BJ (cell line): ENCODE measurements at regions not wholly inside any gene's neighbourhood (a gene's known extent, or its start where the extent isn't known, plus 50 kb on each side); places are given as distances from the start of the nearest gene placed in this dataset.

ENCODE experiments used
- CTCF ChIA-PET: fragments of 350-600 bp; formaldehyde crosslinking; extraction: SDS; loops from one replicate; lab custom pipeline; 2021; ENCODE audit warnings: antibody characterized with exemption, inconsistent platforms; lab: Yijun Ruan, JAX
- POLR2A ChIA-PET: fragments of 300-600 bp; sonication (Branson Sonifier 250); formaldehyde crosslinking; extraction: SDS; loops from one replicate; lab custom pipeline; 2021; ENCODE audit warnings: antibody characterized with exemption; lab: Charles Lee
- DNase-seq: peaks from one replicate; pipeline ENCODE4 v3.0.0-alpha.2; 2011; ENCODE audit warnings: low read depth
- H3K27me3 ChIP-seq: 2 replicates; pipeline ENCODE4 v1.6.0; 2011; ENCODE audit warnings: low read length; ENCODE audit not compliant: control insufficient read depth, insufficient read depth
- H3K36me3 ChIP-seq: 2 replicates; pipeline ENCODE4 v1.5.1; 2011; ENCODE audit warnings: low read length; ENCODE audit not compliant: control insufficient read depth, insufficient read depth
- H3K4me3 ChIP-seq: 2 replicates; pipeline ENCODE4 v1.5.1; 2011; ENCODE audit warnings: low read depth, mild to moderate bottlenecking, control low read depth, low read length
- TF ChIP-seq, protein P1 (sequence below): IDR thresholded peaks from 2 replicates; pipeline ENCODE4 v1.5.1; 2011; ENCODE audit warnings: low read depth, mild to moderate bottlenecking, control low read depth, inconsistent platforms, low read length, moderate library complexity; ENCODE audit not compliant: insufficient read depth

DNA sequence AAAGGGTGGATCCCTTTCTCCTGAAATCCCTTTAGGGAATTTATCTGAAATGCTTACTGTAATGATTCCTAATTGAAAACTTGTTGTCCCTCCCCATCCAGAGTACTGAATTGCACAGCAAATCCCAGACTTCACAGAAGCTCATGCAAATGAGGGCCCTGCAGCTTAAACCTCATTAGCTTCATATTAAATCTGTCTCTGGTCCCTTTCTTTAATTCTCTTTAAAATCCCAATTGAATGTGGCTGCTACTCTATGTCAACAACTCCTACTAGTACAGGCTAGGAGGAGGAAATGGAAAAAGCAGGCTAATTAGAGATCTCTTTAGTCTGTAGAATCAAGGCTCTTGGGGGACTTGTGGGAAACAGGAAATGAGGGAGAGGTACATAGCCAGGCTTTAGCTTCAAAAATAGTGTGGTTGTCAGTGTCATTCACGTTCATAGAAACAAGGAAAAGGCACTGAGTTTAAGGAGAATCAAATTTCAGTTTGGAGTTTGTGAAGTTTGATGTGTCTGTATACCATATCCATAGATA lies 191.3 kb upstream of the PRDM9 start:
- H3K27me3 ChIP-seq, result no peaks in the 10 kb centered on the region
- no peak for DNase-seq
- CTCF ChIA-PET, result no interaction called here
- POLR2A ChIA-PET, result no interaction called here
- no peaks in the 10 kb centered on the region for H3K36me3 ChIP-seq
- H3K4me3 ChIP-seq, result no peak overlapping the region
- TF ChIP-seq, protein P1, sequence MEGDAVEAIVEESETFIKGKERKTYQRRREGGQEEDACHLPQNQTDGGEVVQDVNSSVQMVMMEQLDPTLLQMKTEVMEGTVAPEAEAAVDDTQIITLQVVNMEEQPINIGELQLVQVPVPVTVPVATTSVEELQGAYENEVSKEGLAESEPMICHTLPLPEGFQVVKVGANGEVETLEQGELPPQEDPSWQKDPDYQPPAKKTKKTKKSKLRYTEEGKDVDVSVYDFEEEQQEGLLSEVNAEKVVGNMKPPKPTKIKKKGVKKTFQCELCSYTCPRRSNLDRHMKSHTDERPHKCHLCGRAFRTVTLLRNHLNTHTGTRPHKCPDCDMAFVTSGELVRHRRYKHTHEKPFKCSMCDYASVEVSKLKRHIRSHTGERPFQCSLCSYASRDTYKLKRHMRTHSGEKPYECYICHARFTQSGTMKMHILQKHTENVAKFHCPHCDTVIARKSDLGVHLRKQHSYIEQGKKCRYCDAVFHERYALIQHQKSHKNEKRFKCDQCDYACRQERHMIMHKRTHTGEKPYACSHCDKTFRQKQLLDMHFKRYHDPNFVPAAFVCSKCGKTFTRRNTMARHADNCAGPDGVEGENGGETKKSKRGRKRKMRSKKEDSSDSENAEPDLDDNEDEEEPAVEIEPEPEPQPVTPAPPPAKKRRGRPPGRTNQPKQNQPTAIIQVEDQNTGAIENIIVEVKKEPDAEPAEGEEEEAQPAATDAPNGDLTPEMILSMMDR, result no peak

GRCh38 chr5:23314827-23315226 lies 192.6 kb upstream of the PRDM9 start:
- no peak overlapping the region for H3K4me3 ChIP-seq
- no peak for DNase-seq
- TF ChIP-seq, protein P1, result no peak
- POLR2A ChIA-PET, result no interaction called here
- H3K27me3 ChIP-seq, result no peaks in the 10 kb centered on the region
- CTCF ChIA-PET, result no interaction called here
- no peaks in the 10 kb centered on the region for H3K36me3 ChIP-seq

DNA sequence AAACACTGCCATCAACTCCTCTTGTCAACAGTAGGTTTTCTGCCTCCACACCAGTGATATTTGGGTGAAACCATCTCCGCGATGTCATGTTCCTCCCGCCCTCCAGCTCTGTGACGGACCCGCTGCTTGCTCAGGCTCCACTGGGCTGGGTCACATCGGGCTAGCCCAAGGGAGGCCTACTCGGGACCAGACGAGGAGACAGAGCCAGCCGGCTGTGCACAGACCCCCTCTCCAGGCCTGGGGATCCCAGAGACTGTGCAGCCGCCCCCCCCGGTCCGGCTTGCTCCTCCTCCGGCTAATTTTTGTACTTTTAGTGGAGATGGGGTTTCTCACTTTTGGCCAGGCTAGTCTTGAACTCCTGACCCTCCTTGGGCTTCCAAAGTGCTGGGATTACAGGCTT lies 202.4 kb upstream of the PRDM9 start:
- ChIA-PET POLR2A (no interaction called here), CTCF (no interaction called here)
- no peak for DNase-seq
- no peaks in the 10 kb centered on the region for H3K36me3 ChIP-seq
- H3K4me3 ChIP-seq, result no peak overlapping the region
- H3K27me3 ChIP-seq, result no peaks in the 10 kb centered on the region
- TF ChIP-seq, protein P1, result no peak

- H3K4me3 ChIP-seq, result no peak overlapping the region
- ChIA-PET POLR2A (no interaction called here), CTCF (no interaction called here)
- no peaks in the 10 kb centered on the region for H3K27me3 ChIP-seq
- TF ChIP-seq, protein P1, result no peak
- DNase-seq, result no peak
- no peaks in the 10 kb centered on the region for H3K36me3 ChIP-seq
These were observed 203.6 kb upstream of the PRDM9 start for GRCh38 chr5:23303836-23304235.

DNA sequence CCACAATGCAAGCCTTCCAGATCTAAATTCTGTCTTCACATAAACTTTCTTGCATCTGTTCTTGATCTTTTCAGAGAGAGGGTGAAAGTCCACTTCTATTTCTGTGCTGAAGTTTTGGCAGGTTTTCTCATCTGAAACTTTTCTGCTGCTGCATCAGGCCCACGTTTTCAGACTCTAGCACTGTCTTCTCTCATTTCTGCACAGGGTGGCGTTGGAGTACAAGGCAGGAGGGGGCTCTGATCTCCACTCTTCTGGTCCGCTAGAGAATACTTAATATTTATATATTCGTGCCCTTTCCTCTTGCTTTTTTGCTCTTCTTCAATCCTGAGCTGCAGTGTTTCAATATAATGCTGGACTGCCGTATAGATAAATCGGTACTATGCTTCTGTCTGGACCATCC lies 204.0 kb upstream of the PRDM9 start:
- ChIA-PET CTCF (no interaction called here), POLR2A (no interaction called here)
- Histone ChIP-seq H3K27me3 (no peaks in the 10 kb centered on the region), H3K36me3 (no peaks in the 10 kb centered on the region), H3K4me3 (no peak overlapping the region)
- DNase-seq, result no peak
- TF ChIP-seq, protein P1, result no peak
